PFSK-1 (cell line): ENCODE measurements at regions not wholly inside any gene's neighbourhood (a gene's known extent, or its start where the extent isn't known, plus 50 kb on each side); places are given as distances from the start of the nearest gene placed in this dataset.

Experiments
- FOXP2 ChIP-seq: optimal IDR thresholded peaks from 2 replicates; pipeline ENCODE3; 2011; ENCODE audit warnings: borderline replicate concordance, control low read depth, inconsistent platforms; ENCODE audit not compliant: insufficient read depth; ENCODE audit errors: extremely low read length, extremely low read depth
- POLR2AphosphoS5 ChIP-seq: IDR thresholded peaks from 2 replicates; pipeline ENCODE4 v1.6.1; 2012; ENCODE audit warnings: low read depth, mild to moderate bottlenecking, control low read depth, low read length, moderate library complexity
- REST ChIP-seq, 2 experiments: IDR thresholded peaks; 2 replicates each; pipeline versions ENCODE4 v1.6.1 to v1.8.0; 2011 to 2012; ENCODE audit warnings: low read depth in 2 of 2, low read length in 2 of 2, control low read depth in 1 of 2, inconsistent platforms in 1 of 2, mild to moderate bottlenecking in 1 of 2, moderate library complexity in 1 of 2; ENCODE audit not compliant: insufficient read depth in 1 of 2
- SIN3A ChIP-seq: IDR thresholded peaks from 2 replicates; pipeline ENCODE4 v1.6.1; 2012; ENCODE audit warnings: mild to moderate bottlenecking, low read length, moderate library complexity, borderline replicate concordance; ENCODE audit not compliant: insufficient read depth
- TAF1 ChIP-seq: IDR thresholded peaks from 2 replicates; pipeline ENCODE4 v1.6.1; 2012; ENCODE audit warnings: low read length, control low read depth, borderline replicate concordance; ENCODE audit not compliant: insufficient read depth

- TF ChIP-seq REST (IDR thresholded peaks at IDR 0.05; ENCODE audit: insufficient read depth in 1 of 2, low read depth in 2 of 2, low read length in 2 of 2) (no peak), POLR2AphosphoS5 (no peak), TAF1 (no peak), SIN3A (no peak), FOXP2 (no peak)
Observed at GRCh38 chr1:56125316-56125715, 454.0 kb downstream of the PLPP3 start.

GRCh38 chr1:56123826-56124225 lies 455.5 kb downstream of the PLPP3 start:
- no peak for TF ChIP-seq TAF1
- TF ChIP-seq POLR2AphosphoS5, result no peak
- TF ChIP-seq REST (IDR thresholded peaks at IDR 0.05; ENCODE audit: insufficient read depth in 1 of 2, low read depth in 2 of 2, low read length in 2 of 2), result no peak
- TF ChIP-seq SIN3A, result no peak
- TF ChIP-seq FOXP2, result no peak

GRCh38 chr1:56123421-56123820 lies 455.9 kb downstream of the PLPP3 start:
- no peak for TF ChIP-seq POLR2AphosphoS5

- TF ChIP-seq REST (IDR thresholded peaks at IDR 0.05; ENCODE audit: insufficient read depth in 1 of 2, low read depth in 2 of 2, low read length in 2 of 2) (no peak), SIN3A (no peak), TAF1 (no peak), POLR2AphosphoS5 (no peak), FOXP2 (no peak)
Observed at GRCh38 chr1:56120021-56120420, 459.3 kb downstream of the PLPP3 start.

GRCh38 chr1:56115701-56116100 lies 463.7 kb downstream of the PLPP3 start:
- no peak for TF ChIP-seq FOXP2
- TF ChIP-seq SIN3A, result no peak
- no peak for TF ChIP-seq REST (IDR thresholded peaks at IDR 0.05; ENCODE audit: insufficient read depth in 1 of 2, low read depth in 2 of 2, low read length in 2 of 2)
- no peak for TF ChIP-seq TAF1
- no peak for TF ChIP-seq POLR2AphosphoS5
